PC-3 (cell line): ENCODE measurements at regions not wholly inside any gene's neighbourhood (a gene's known extent, or its start where the extent isn't known, plus 50 kb on each side); places are given as distances from the start of the nearest gene placed in this dataset.

Experiments used
- ATAC-seq: fragments of 200-7000 bp; cut with Tn5 transposase; 2 replicates; pipeline ENCODE4 v1.9.1; 2020; ENCODE audit warnings: mild to moderate bottlenecking, moderate library complexity
- BruUV-seq: library from RNA; stranded (reverse); fragments of 400-500 nt; replicated peaks from 2 replicates; lab custom pipeline; 2021; lab: Mats Ljungman, UMichigan
- CTCF ChIA-PET: fragments of 300-600 bp; sonication (Branson Sonifier 250); formaldehyde crosslinking; loops from one replicate; lab custom pipeline; 2022; ENCODE audit warnings: antibody characterized with exemption; lab: Charles Lee
- POLR2A ChIA-PET: fragments of 300-600 bp; sonication (Branson Sonifier 250); formaldehyde crosslinking; loops from one replicate; lab custom pipeline; 2022; ENCODE audit warnings: antibody characterized with exemption; ENCODE audit not compliant: unreplicated experiment; lab: Charles Lee
- DNase-seq: peaks from one replicate; pipeline ENCODE4 v3.0.0-alpha.2; 2015
- H2AFZ ChIP-seq: fragments of 300-600 bp; sonication (generic); 2 replicates; pipeline ENCODE4 v1.6.0; 2016; ENCODE audit warnings: antibody characterized with exemption, low read length
- H3F3A ChIP-seq: fragments of 300-600 bp; sonication (generic); one replicate; pipeline ENCODE4 v1.6.0; 2017; ENCODE audit warnings: antibody characterized with exemption, low read length, control low read depth, mild to moderate bottlenecking; ENCODE audit not compliant: unreplicated experiment
- H3K27ac ChIP-seq: fragments of 300-600 bp; sonication (generic); 2 replicates; pipeline ENCODE4 v1.5.1; 2016; ENCODE audit warnings: mild to moderate bottlenecking, low read length
- H3K27me3 ChIP-seq: fragments of 300-600 bp; sonication (generic); 2 replicates; pipeline ENCODE4 v1.6.1; 2016; ENCODE audit warnings: low read length, mixed read lengths
- H3K36me3 ChIP-seq: fragments of 300-600 bp; sonication (generic); 2 replicates; pipeline ENCODE4 v1.6.1; 2016; ENCODE audit warnings: low read depth, mixed run types, low read length, mixed read lengths
- H3K4me1 ChIP-seq: fragments of 300-600 bp; sonication (generic); 2 replicates; pipeline ENCODE4 v1.5.1; 2016; ENCODE audit warnings: low read length; ENCODE audit not compliant: insufficient read depth
- H3K4me2 ChIP-seq: fragments of 300-600 bp; sonication (generic); 2 replicates; pipeline ENCODE4 v1.6.0; 2016; ENCODE audit warnings: low read length
- H3K4me3 ChIP-seq: fragments of 300-600 bp; sonication (generic); 2 replicates; pipeline ENCODE4 v1.5.1; 2016; ENCODE audit warnings: mild to moderate bottlenecking, low read length, mixed read lengths
- H3K79me2 ChIP-seq: fragments of 300-600 bp; sonication (generic); 2 replicates; pipeline ENCODE4 v1.6.1; 2017; ENCODE audit warnings: low read length, mixed read lengths
- H3K9ac ChIP-seq: fragments of 300-600 bp; sonication (generic); 2 replicates; pipeline ENCODE4 v1.6.0; 2016; ENCODE audit warnings: mild to moderate bottlenecking, low read length
- H3K9me2 ChIP-seq: fragments of 300-600 bp; sonication (generic); replicated peaks from 2 replicates; pipeline ENCODE4 v1.6.1; 2016; ENCODE audit warnings: mixed run types, low read length, mixed read lengths
- H3K9me3 ChIP-seq: fragments of 300-600 bp; sonication (generic); 2 replicates; pipeline ENCODE4 v1.6.1; 2016; ENCODE audit warnings: low read length, mixed read lengths
- H4K20me1 ChIP-seq: fragments of 300-600 bp; sonication (generic); 2 replicates; pipeline ENCODE4 v1.6.1; 2016; ENCODE audit warnings: low read length, mixed read lengths
- CTCF ChIP-seq: fragments of 300-600 bp; sonication (generic); conservative IDR thresholded peaks from 2 replicates; pipeline ENCODE4 v1.5.1; 2017; ENCODE audit warnings: antibody characterized with exemption, low read depth, mild to moderate bottlenecking, low read length
- EZH2 ChIP-seq: fragments of 300-600 bp; sonication (generic); IDR thresholded peaks from one replicate; pipeline ENCODE4 v1.6.1; 2017; ENCODE audit warnings: antibody characterized with exemption, mild to moderate bottlenecking, low read length; ENCODE audit not compliant: unreplicated experiment
- EZH2phosphoT487 ChIP-seq: fragments of 300-600 bp; sonication (generic); IDR thresholded peaks from 2 replicates; pipeline ENCODE4 v1.6.1; 2018; ENCODE audit warnings: mild to moderate bottlenecking, antibody characterized with exemption, low read length, borderline replicate concordance
- intact Hi-C: fragments of 100-400 bp; cut with micrococcal nuclease; formaldehyde crosslinking; loops from 2 replicates; pipeline ENCODE4 v1.9.0; 2023

GRCh38 chr11:110903830-110904229 lies 191.6 kb upstream of the ARHGAP20 start:
- H3K36me3 ChIP-seq: no peaks in the 10 kb centered on the region
- H3F3A ChIP-seq: no peaks in the 10 kb centered on the region
- H3K9me3 ChIP-seq: no peaks in the 10 kb centered on the region
- no peak overlapping the region for H2AFZ ChIP-seq
- ATAC-seq: no peak
- peaks cover 21% of the 10 kb centered on the region; the same call in 1 of the 2 replicates for H3K27me3 ChIP-seq
- POLR2A ChIA-PET: no interaction called here
- peaks cover 13% of the 10 kb centered on the region for H3K4me1 ChIP-seq
- TF ChIP-seq EZH2phosphoT487 (no peak), CTCF (no peak), EZH2 (no peak)
- no peak overlapping the region for H3K4me3 ChIP-seq
- intact Hi-C loops: no loop called here
- no TSS peak for BruUV-seq
- H3K4me2 ChIP-seq: no peak overlapping the region
- no peak overlapping the region for H3K27ac ChIP-seq
- H3K9me2 ChIP-seq: no peaks in the 10 kb centered on the region
- no peaks in the 10 kb centered on the region for H4K20me1 ChIP-seq
- no peaks in the 10 kb centered on the region for H3K79me2 ChIP-seq
- CTCF ChIA-PET: no interaction called here
- DNase-seq: peak; percentile 15
- H3K9ac ChIP-seq: no peak overlapping the region

GRCh38 chr11:110903378-110903777 lies 191.1 kb upstream of the ARHGAP20 start:
- no peak overlapping the region for H3K4me3 ChIP-seq
- H3K4me1 ChIP-seq: peaks cover 10% of the 10 kb centered on the region
- DNase-seq (no peak), ATAC-seq (no peak)
- H3K9ac ChIP-seq: no peak overlapping the region
- peaks cover 21% of the 10 kb centered on the region; the same call in 1 of the 2 replicates for H3K27me3 ChIP-seq
- TF ChIP-seq CTCF: no peak
- TF ChIP-seq EZH2: no peak
- no peak for TF ChIP-seq EZH2phosphoT487
- H3K36me3 ChIP-seq: no peaks in the 10 kb centered on the region
- CTCF ChIA-PET: no interaction called here
- H3F3A ChIP-seq: no peaks in the 10 kb centered on the region
- no peak overlapping the region for H3K27ac ChIP-seq
- POLR2A ChIA-PET: no interaction called here
- H3K79me2 ChIP-seq: no peaks in the 10 kb centered on the region
- H3K9me2 ChIP-seq: no peaks in the 10 kb centered on the region
- H4K20me1 ChIP-seq: no peaks in the 10 kb centered on the region
- no peak overlapping the region for H3K4me2 ChIP-seq
- intact Hi-C loops: no loop called here
- H2AFZ ChIP-seq: no peak overlapping the region
- BruUV-seq: no TSS peak
- no peaks in the 10 kb centered on the region for H3K9me3 ChIP-seq

- Histone ChIP-seq H3K9me3 (no peaks in the 10 kb centered on the region), H2AFZ (no peak overlapping the region), H3K9ac (no peak overlapping the region), H3K4me3 (no peak overlapping the region), H3K4me1 (no peaks in the 10 kb centered on the region), H3K36me3 (no peaks in the 10 kb centered on the region), H3K9me2 (no peaks in the 10 kb centered on the region), H4K20me1 (no peaks in the 10 kb centered on the region), H3K27ac (no peak overlapping the region), H3K79me2 (no peaks in the 10 kb centered on the region), H3K27me3 (peaks cover 24% of the 10 kb centered on the region; the same call in 1 of the 2 replicates), H3K4me2 (no peak overlapping the region), H3F3A (no peaks in the 10 kb centered on the region)
- ChIA-PET CTCF (no interaction called here), POLR2A (no interaction called here)
- no peak for ATAC-seq
- no TSS peak for BruUV-seq
- no peak for DNase-seq
- intact Hi-C loops: no loop called here
- TF ChIP-seq EZH2: no peak
- TF ChIP-seq CTCF: no peak
- TF ChIP-seq EZH2phosphoT487: no peak
These were observed 189.2 kb upstream of the ARHGAP20 start for GRCh38 chr11:110901441-110901840.
